ENCODE measurements at regions not wholly inside any gene's neighbourhood (a gene's known extent, or its start where the extent isn't known, plus 50 kb on each side); places are given as distances from the start of the nearest gene placed in this dataset.
"Not testable (repeated sequence)": the region's sequence is repeated elsewhere in the genome, so short reads cannot be mapped to it uniquely, and the experiment has no call there.

GRCh38 chr5:38677636-38678035 lies 121.2 kb upstream of the LIFR start:
- no peak for DNase-seq
- H3K27me3 Mint-ChIP-seq (ENCODE audit: low read depth in 3 of 3): peaks cover 0 to 3% (median 0%) of the 10 kb centered on the region in 3 donors
- no peaks in the 10 kb centered on the region for H3K4me1 Mint-ChIP-seq
- H3K36me3 Mint-ChIP-seq: no peaks in the 10 kb centered on the region
- H3K4me3 Mint-ChIP-seq: no peak overlapping the region
- H3K9me3 Mint-ChIP-seq: peaks cover 0 to 3% (median under 1%) of the 10 kb centered on the region in 6 donors
- no peak overlapping the region for H3K27ac Mint-ChIP-seq

GRCh38 chr5:38678076-38678475 lies 121.6 kb upstream of the LIFR start:
- H3K9me3 Mint-ChIP-seq: peaks cover 0 to 3% (median under 1%) of the 10 kb centered on the region in 6 donors
- no peak overlapping the region for H3K27ac Mint-ChIP-seq
- H3K4me3 Mint-ChIP-seq: no peak overlapping the region
- no peaks in the 10 kb centered on the region for H3K36me3 Mint-ChIP-seq
- H3K4me1 Mint-ChIP-seq: no peaks in the 10 kb centered on the region
- peaks cover 0 to 3% (median 2%) of the 10 kb centered on the region in 3 donors for H3K27me3 Mint-ChIP-seq (ENCODE audit: low read depth in 3 of 3)
- DNase-seq: no peak

DNA sequence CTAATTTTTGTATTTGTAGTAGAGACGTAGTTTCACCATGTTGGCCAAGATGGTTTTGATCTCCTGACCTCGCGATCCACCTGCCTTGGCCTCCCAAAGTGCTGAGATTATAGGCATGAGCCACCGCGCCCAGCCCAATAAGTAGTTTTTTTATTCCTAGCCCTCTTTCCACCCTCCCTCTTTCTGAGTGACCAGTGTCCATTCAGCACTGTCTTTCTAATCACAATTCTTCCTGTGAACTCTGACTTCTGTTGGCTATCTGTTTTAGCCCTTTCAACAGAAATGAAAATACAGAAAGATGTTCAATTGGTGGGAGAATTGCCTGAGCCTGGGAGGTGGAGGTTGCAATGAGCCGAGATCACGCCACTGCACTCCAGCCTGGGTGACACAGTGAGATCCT lies 122.3 kb upstream of the LIFR start:
- not testable (repeated sequence) for H3K9me3 Mint-ChIP-seq; H3K4me1 Mint-ChIP-seq; H3K27me3 Mint-ChIP-seq (ENCODE audit: low read depth in 3 of 3); H3K4me3 Mint-ChIP-seq; H3K36me3 Mint-ChIP-seq; DNase-seq; H3K27ac Mint-ChIP-seq

- Mint-ChIP-seq H3K4me3 (no peak overlapping the region), H3K4me1 (no peaks in the 10 kb centered on the region), H3K36me3 (no peaks in the 10 kb centered on the region), H3K9me3 (peaks cover 0 to 3% (median under 1%) of the 10 kb centered on the region in 6 donors), H3K27me3 (ENCODE audit: low read depth in 3 of 3) (peaks cover 0 to 2% (median 0%) of the 10 kb centered on the region in 3 donors), H3K27ac (no peak overlapping the region)
- no peak for DNase-seq
Observed at GRCh38 chr5:38680094-38680825, 123.8 kb upstream of the LIFR start.

DNA sequence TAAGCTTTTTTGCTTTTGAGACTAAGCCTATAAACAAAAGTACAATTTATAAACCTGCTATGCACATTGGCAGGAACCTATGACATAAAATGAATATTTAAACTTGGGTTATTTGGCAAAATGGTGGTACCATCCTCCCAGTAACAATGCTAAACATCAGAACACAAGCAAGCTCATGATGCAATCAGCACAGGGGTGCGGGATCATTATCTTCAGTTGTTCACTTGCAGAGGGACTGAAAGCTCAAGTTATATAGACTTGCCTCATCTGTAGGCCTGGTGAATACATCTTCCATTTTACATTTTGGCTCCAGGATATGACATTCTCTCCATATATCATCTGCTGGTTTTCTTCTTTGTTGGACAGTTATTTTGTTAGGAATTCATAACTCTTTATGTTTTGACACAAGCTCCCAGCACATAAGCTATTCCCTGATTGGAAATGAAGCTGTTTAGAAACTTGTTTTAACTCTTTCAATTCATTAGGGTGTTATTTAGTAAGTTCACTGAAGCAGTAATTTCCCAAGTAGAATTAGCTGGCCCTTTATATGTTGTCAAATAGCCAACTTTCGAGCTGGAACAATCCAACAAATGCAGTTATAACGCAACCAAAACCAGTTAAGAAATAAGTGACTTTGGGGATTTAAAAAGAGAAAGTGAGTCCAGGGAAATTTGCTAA lies 124.7 kb upstream of the LIFR start:
- Mint-ChIP-seq H3K9me3 (peaks cover 0 to 3% (median 0%) of the 10 kb centered on the region in 6 donors), H3K4me3 (no peak overlapping the region), H3K27ac (no peak overlapping the region), H3K27me3 (ENCODE audit: low read depth in 3 of 3) (peaks cover 0 to 2% (median under 1%) of the 10 kb centered on the region in 3 donors), H3K36me3 (no peaks in the 10 kb centered on the region), H3K4me1 (no peaks in the 10 kb centered on the region)
- no peak for DNase-seq

DNA sequence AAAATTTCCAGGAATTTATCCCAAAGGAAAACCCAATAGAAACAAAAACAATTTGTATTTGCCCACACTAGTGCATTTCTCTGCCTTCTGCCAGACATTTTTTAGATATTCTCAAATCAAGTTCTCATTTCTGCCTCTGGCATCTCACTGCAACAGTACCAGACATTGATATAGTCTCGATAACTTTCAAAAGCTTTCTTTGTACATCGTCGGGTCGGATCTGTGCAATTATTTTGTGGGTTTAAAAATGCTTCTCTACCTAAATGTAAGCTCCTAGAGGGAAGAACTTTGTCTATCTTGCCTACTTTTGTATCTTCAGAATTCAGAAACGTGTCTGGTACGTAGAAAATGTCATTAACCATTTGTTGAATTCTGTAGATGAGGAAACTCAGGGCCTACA lies 125.5 kb upstream of the LIFR start:
- H3K36me3 Mint-ChIP-seq: no peaks in the 10 kb centered on the region
- DNase-seq: no peak
- H3K9me3 Mint-ChIP-seq: peaks cover 0 to 3% (median 0%) of the 10 kb centered on the region in 6 donors
- H3K27ac Mint-ChIP-seq: no peak overlapping the region
- H3K4me3 Mint-ChIP-seq: no peak overlapping the region
- no peaks in the 10 kb centered on the region for H3K4me1 Mint-ChIP-seq
- peaks cover 0 to 6% (median 2%) of the 10 kb centered on the region in 3 donors for H3K27me3 Mint-ChIP-seq (ENCODE audit: low read depth in 3 of 3)

DNA sequence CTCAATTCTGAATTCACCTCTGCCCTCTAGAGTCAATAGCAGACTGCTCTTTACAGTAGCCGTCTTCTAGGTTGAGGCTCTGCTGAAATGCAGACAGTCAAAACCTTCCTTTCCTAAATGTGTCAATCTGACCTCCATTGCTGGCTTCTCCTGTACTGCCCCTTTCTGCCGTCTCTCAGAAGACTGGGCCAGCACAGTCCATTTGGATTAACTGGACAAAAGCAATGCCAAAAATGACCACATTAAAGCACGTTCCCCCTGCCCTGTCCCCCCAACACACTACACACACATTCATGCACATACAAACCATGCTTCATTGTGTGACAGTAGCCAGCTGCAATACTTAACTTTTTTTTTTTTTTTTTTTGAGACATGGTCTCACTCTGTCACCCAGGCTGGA lies 130.2 kb upstream of the LIFR start:
- Mint-ChIP-seq H3K4me3 (no peak overlapping the region), H3K36me3 (no peaks in the 10 kb centered on the region), H3K27me3 (ENCODE audit: low read depth in 3 of 3) (peaks cover 2 to 13% (median 3%) of the 10 kb centered on the region in 3 donors), H3K9me3 (peaks cover 0 to 3% (median 0%) of the 10 kb centered on the region in 6 donors), H3K27ac (no peak overlapping the region), H3K4me1 (no peaks in the 10 kb centered on the region)
- DNase-seq: no peak

GRCh38 chr5:38692346-38692745 lies 135.9 kb upstream of the LIFR start:
- Mint-ChIP-seq H3K4me1 (no peaks in the 10 kb centered on the region), H3K27me3 (ENCODE audit: low read depth in 3 of 3) (peaks cover 0 to 12% (median 3%) of the 10 kb centered on the region in 3 donors)
- no peak for DNase-seq

GRCh38 chr5:38692781-38693527 lies 136.5 kb upstream of the LIFR start:
- H3K27ac Mint-ChIP-seq: no peak overlapping the region
- no peaks in the 10 kb centered on the region for H3K4me1 Mint-ChIP-seq
- peaks cover 0 to 13% (median 0%) of the 10 kb centered on the region in 6 donors for H3K9me3 Mint-ChIP-seq
- no peaks in the 10 kb centered on the region for H3K36me3 Mint-ChIP-seq
- no peak for DNase-seq
- H3K4me3 Mint-ChIP-seq: no peak overlapping the region
- peaks cover 0 to 10% (median 3%) of the 10 kb centered on the region in 3 donors for H3K27me3 Mint-ChIP-seq (ENCODE audit: low read depth in 3 of 3)

More at GRCh38 chr5:38692346-38692745, 135.9 kb upstream of the LIFR start:
- Mint-ChIP-seq H3K36me3 (no peaks in the 10 kb centered on the region), H3K9me3 (peaks cover 0 to 10% (median 0%) of the 10 kb centered on the region in 6 donors), H3K27ac (no peak overlapping the region), H3K4me3 (no peak overlapping the region)

- no peak for DNase-seq
- no peak overlapping the region for H3K27ac Mint-ChIP-seq
- H3K27me3 Mint-ChIP-seq (ENCODE audit: low read depth in 3 of 3): peaks cover 0 to 5% (median 0%) of the 10 kb centered on the region in 3 donors
- H3K4me1 Mint-ChIP-seq: no peaks in the 10 kb centered on the region
- no peaks in the 10 kb centered on the region for H3K36me3 Mint-ChIP-seq
- no peak overlapping the region for H3K4me3 Mint-ChIP-seq
- peaks cover 0 to 18% (median 0%) of the 10 kb centered on the region in 6 donors for H3K9me3 Mint-ChIP-seq
Observed at GRCh38 chr5:38695021-38695958, 138.8 kb upstream of the LIFR start.

DNA sequence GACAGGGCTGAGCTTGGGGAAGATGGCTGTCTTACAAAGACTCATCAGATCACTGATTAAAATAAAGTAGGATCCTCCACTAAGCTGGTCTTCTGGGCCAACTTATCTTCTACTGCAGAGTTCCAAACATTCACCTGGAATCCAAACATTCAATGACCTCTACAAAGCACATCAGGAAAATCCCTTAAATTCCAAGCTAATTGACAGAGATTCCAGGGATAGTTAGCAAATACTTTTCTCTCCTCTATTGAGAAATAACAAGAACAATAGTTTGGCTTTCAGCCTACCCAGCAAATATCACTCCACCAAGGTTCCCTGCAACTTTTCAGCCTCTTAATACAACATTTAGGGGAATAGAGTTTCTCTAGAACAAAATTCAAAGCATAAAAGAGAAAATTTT lies 140.6 kb upstream of the LIFR start:
- Mint-ChIP-seq H3K36me3 (no peaks in the 10 kb centered on the region), H3K4me3 (no peak overlapping the region), H3K27ac (no peak overlapping the region), H3K27me3 (ENCODE audit: low read depth in 3 of 3) (peaks cover 0 to 5% (median 2%) of the 10 kb centered on the region in 3 donors), H3K9me3 (peaks cover 0 to 22% (median 0%) of the 10 kb centered on the region in 6 donors), H3K4me1 (no peaks in the 10 kb centered on the region)
- DNase-seq: no peak

DNA sequence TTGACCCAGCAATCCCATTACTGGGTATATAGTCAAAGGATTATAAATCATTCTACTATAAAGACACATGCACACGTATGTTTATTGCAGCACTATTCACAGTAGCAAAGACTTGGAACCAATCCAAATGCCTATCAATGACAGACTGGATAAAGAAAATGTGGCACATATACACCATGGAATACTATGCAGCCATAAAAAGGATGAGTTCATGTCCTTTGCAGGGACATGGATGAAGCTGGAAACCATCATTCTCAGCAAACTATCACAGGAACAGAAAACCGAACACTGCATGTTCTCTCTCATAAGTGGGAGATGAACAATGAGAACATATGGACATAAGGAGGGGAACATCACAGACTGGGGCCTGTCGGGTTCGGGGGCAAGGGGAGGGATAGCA lies 140.3 kb upstream of the OSMR start:
- DNase-seq; H3K4me1 Mint-ChIP-seq; H3K27ac Mint-ChIP-seq; H3K4me3 Mint-ChIP-seq; H3K9me3 Mint-ChIP-seq; H3K36me3 Mint-ChIP-seq; H3K27me3 Mint-ChIP-seq (ENCODE audit: low read depth in 3 of 3): not testable (repeated sequence)

DNA sequence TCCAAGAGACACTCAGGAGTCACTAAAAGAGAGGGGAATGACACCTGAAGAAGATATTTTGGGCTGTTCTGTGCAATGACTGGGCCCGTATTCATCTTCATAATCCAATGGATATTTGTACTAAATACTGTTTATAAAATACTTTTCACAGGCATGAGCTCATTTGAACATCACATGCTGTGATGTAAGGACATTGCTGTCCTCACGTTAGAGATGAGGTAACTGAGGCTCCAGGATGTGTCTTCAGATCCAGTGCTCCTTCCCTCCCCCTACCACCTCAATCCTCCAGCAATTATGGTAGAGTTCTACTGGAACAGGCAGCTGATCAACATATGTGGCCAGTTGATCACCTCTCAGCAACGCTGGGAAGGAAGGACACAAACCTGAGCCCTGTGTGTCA lies 139.4 kb upstream of the OSMR start:
- Mint-ChIP-seq H3K4me3 (no peak overlapping the region), H3K9me3 (peaks cover 0 to 5% (median 0%) of the 10 kb centered on the region in 6 donors), H3K4me1 (no peaks in the 10 kb centered on the region), H3K27ac (no peak overlapping the region), H3K36me3 (no peaks in the 10 kb centered on the region), H3K27me3 (ENCODE audit: low read depth in 3 of 3) (peaks cover 0 to 3% (median 1%) of the 10 kb centered on the region in 3 donors)
- no peak for DNase-seq

All from immature natural killer cell (primary cell).